ENCODE measurements at regions not wholly inside any gene's neighbourhood (a gene's known extent, or its start where the extent isn't known, plus 50 kb on each side); places are given as distances from the start of the nearest gene placed in this dataset.

DNA sequence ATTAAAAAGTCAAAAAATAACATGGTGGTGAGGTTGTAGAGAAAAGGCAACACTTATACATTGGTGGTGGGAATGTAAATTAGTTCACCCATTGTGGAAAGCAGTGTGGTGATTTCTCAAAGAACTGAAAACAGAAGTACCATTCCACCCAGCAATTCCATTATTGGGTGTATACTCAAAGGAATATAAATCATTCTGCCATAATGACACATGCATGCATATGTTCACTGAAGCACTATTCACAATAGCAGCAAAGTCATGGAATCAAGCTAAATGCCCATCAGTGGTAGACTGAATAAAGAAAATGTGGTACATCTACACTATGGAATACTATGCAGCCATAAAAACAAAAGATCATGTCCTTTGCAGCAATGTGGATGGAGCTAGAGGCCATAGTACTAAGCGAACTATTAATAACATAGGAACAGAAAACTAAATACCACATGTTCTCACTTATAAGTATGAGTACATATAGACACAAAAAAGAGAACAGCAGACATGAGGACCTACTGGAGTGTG, 66.1 kb upstream of the MKLN1 start:
- no peak for DNase-seq (ENCODE audit: low read depth)
- H3K4me3 ChIP-seq (ENCODE audit: low read length), result no peak overlapping the region
- TF ChIP-seq, protein P1, sequence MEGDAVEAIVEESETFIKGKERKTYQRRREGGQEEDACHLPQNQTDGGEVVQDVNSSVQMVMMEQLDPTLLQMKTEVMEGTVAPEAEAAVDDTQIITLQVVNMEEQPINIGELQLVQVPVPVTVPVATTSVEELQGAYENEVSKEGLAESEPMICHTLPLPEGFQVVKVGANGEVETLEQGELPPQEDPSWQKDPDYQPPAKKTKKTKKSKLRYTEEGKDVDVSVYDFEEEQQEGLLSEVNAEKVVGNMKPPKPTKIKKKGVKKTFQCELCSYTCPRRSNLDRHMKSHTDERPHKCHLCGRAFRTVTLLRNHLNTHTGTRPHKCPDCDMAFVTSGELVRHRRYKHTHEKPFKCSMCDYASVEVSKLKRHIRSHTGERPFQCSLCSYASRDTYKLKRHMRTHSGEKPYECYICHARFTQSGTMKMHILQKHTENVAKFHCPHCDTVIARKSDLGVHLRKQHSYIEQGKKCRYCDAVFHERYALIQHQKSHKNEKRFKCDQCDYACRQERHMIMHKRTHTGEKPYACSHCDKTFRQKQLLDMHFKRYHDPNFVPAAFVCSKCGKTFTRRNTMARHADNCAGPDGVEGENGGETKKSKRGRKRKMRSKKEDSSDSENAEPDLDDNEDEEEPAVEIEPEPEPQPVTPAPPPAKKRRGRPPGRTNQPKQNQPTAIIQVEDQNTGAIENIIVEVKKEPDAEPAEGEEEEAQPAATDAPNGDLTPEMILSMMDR (conservative IDR thresholded peaks at IDR 0.05; ENCODE audit: low read depth, low read length), result no peak

DNA sequence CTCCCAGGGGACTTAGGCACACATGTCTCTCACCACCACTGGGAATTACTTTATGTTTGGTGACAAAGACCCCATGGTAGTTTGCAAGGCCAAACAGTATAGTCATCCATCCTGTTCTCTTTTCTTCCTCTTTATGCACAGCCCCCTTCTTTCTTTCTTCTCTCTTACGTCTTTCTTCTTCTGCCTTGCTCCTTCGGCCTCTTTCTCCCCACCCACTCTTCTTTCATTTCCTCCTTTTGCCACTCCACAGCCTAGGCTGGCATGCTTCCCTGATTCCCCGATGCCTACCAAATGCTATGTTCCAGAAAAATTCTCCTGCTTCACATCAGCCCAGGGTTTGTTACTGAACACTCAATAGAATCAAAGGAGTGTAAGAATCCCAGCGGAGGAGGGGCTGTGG, 62.4 kb upstream of the MKLN1 start:
- no peak overlapping the region for H3K4me3 ChIP-seq (ENCODE audit: low read length)
- TF ChIP-seq, protein P1 (conservative IDR thresholded peaks at IDR 0.05; ENCODE audit: low read depth, low read length), result no peak
- DNase-seq (ENCODE audit: low read depth), result no peak

DNA sequence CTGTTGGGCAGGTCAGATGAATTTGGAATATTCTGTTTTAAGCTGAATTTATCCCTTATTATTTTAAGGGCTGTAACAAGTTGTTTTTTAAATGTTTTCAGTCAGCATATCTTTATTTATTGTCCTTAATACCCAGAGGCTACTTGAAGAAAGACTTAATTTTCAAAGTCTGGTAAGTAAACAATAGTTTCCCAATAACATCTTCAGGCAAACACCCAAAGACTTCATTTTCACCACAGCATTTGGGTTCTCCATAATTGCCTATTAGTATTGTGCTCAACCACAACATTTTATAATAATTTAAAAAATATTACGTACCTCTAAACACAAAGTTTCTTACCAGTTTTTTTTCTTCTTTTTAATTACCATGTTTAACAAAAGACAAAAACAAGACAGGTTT, 60.0 kb upstream of the MKLN1 start:
- DNase-seq (ENCODE audit: low read depth), result no peak
- TF ChIP-seq, protein P1 (conservative IDR thresholded peaks at IDR 0.05; ENCODE audit: low read depth, low read length), result no peak
- H3K4me3 ChIP-seq (ENCODE audit: low read length), result no peak overlapping the region

DNA sequence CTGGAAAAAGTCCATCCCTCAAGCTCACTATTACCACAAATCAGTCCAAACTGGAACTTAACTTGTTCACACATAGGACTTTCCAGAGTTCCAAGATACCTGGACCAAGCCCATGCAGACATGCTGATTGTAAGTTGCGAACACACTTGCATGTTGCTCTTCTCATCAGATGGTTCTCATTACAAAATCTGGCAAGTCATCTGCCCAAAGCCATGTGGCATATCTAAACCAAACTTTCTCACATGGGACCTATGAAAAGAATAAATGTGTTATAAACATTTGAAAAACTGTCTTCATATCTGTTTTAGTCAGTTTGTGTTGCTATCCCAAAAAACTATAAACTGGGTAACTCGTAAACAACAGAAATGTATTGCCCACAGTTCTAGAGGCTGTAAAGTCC, 58.8 kb upstream of the MKLN1 start:
- no peak for DNase-seq (ENCODE audit: low read depth)
- TF ChIP-seq, protein P1 (conservative IDR thresholded peaks at IDR 0.05; ENCODE audit: low read depth, low read length), result no peak
- H3K4me3 ChIP-seq (ENCODE audit: low read length), result no peak overlapping the region

DNA sequence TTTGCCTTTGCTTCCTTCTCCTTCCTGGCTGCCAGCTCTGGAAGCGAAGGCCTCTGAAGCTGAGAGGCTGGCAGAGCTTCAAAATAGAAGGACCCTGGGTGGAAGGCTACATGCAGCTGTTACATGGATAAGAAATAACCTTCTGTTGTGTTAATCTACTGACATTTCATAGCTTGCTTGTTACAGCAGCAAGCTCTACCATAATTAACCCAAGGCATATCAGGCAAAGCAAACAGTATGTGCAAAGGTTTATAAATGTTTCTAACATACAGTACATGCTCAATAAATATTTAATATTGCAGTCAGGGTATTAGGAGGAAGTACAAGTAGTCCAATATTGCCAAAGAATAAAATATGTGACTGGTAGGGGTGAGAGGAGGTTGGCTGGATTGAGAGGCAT, 55.6 kb upstream of the MKLN1 start:
- TF ChIP-seq, protein P1 (conservative IDR thresholded peaks at IDR 0.05; ENCODE audit: low read depth, low read length), result no peak
- H3K4me3 ChIP-seq (ENCODE audit: low read length), result no peak overlapping the region
- no peak for DNase-seq (ENCODE audit: low read depth)

DNA sequence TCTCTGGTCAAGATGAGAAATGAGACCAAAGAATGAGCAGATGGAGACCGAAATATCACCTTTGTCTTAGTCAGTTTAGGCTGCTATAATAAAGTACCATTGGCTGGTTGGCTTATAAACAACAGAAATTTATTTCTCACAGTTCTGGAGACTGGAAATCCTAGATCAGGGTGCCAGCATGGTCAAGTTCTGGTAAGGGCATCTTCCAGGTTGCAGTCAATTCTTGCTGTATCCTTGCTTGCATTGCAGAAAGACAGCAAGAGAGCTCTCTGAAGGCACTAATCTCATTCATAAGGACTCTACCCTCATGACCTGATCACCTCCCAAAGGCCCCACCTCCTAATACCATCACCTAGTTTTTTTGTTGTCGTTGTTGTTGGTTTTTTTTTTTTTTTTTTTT, 52.7 kb upstream of the MKLN1 start:
- no peak for DNase-seq (ENCODE audit: low read depth)
- TF ChIP-seq, protein P1 (conservative IDR thresholded peaks at IDR 0.05; ENCODE audit: low read depth, low read length), result no peak
- H3K4me3 ChIP-seq (ENCODE audit: low read length), result no peak overlapping the region

DNA sequence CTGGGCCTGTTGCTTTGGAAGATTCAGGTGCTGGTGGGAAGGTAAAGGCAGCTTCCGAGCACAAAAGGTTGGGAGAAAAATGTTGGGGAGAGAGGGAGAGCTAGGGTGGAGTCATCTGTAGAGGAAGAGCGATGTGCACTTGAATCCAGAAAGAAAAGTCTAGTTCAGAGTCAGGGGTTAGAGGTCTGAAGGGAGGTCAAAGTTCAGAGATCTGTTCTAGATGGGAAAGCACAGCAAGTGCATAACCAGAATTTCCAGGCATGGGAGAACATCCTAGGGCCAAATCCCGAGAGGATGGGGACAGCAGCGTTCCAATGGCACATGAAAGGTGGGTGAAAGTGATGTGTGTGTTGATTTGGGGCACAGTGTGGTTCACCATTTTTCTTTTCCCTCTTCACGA, 51.5 kb upstream of the MKLN1 start:
- H3K4me3 ChIP-seq (ENCODE audit: low read length), result no peak overlapping the region
- TF ChIP-seq, protein P1 (conservative IDR thresholded peaks at IDR 0.05; ENCODE audit: low read depth, low read length), result no peak
- DNase-seq (ENCODE audit: low read depth), result no peak
